Left lung (tissue), 4 donors: ENCODE measurements at regions not wholly inside any gene's neighbourhood (a gene's known extent, or its start where the extent isn't known, plus 50 kb on each side); places are given as distances from the start of the nearest gene placed in this dataset.

Source experiments
- ATAC-seq: fragments of 200-7000 bp; cut with Tn5 transposase; one replicate; pipeline ENCODE4 v1.9.1; 2020; ENCODE audit warnings: moderate library complexity
- DNase-seq, 4 donors: peaks; one replicate each; pipeline ENCODE4 v3.0.0-alpha.2; 2013 to 2020
- H3K27ac ChIP-seq, 2 donors: fragments of 200-600 bp; sonication (generic) in 1 of 2; one replicate each; pipeline versions ENCODE4 v1.5.0 to v1.8.0; 2020 to 2021
- H3K27me3 ChIP-seq, 2 donors: fragments of 200-600 bp; sonication (generic) in 1 of 2; one replicate each; pipeline versions ENCODE4 v1.5.0 to v1.8.0; 2020 to 2021
- H3K36me3 ChIP-seq, 2 donors: fragments of 200-600 bp; sonication (generic) in 1 of 2; one replicate each; pipeline versions ENCODE4 v1.5.0 to v1.8.0; 2020 to 2021
- H3K4me1 ChIP-seq, 2 donors: fragments of 200-600 bp; one replicate each; pipeline ENCODE4 v1.8.0; 2021
- H3K4me3 ChIP-seq, 2 donors: fragments of 200-600 bp; sonication (generic) in 1 of 2; one replicate each; pipeline versions ENCODE4 v1.5.0 to v1.8.0; 2020 to 2021; ENCODE audit warnings: mild to moderate bottlenecking in 1 of 2
- H3K9me3 ChIP-seq, 2 donors: fragments of 200-600 bp; sonication (generic) in 1 of 2; one replicate each; pipeline versions ENCODE4 v1.5.0 to v1.8.0; 2020 to 2021
- CTCF ChIP-seq, 2 donors: fragments of 200-600 bp; sonication (generic) in 1 of 2; IDR thresholded peaks; one replicate each; pipeline versions ENCODE4 v1.5.0 to v1.8.0; 2021; ENCODE audit warnings: antibody characterized with exemption in 2 of 2
- intact Hi-C, 2 donors: fragments of 100-400 bp; cut with DNase I; formaldehyde crosslinking; loops; one replicate each; pipeline versions ENCODE4 v1.11.2 to v1.14.2; 2022
- donor health status: DM: no; HTN: yes; CAD: no.
- donor health status: DM: no; HTN: no; CAD: no.

- Histone ChIP-seq H3K36me3 (no peaks in the 10 kb centered on the region), H3K27me3 (no peaks in the 10 kb centered on the region), H3K9me3 (no peaks in the 10 kb centered on the region), H3K4me1 (no peaks in the 10 kb centered on the region), H3K4me3 (no peak overlapping the region), H3K27ac (no peak overlapping the region)
- ATAC-seq (no peak), DNase-seq (no peak)
- intact Hi-C loops: no loop called here
- TF ChIP-seq CTCF (IDR thresholded peaks at IDR 0.05): no peak
Observed at GRCh38 chr5:3341446-3342240, 254.0 kb upstream of the IRX1 start.

DNA sequence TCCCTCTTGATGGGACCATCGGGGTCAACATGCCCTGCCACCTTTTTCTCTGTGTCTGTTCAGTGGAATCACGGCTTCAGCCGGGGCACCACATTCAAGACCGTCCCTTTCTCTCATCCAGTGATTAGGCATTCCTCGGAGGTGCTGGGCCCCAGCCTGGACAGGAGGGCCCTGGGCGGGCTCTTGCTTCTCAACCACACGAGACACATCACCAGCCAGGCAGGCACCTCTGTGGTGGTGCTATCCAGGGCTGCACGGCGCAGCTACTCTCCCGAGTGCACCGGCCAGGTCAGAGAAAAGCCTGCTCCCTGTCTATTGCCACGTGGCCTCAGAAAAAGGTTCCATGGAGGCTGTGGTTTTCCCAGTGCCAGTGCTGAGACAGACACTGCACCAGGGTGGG is 255.2 kb upstream of the IRX1 start:
- ATAC-seq (no peak), DNase-seq (no peak)
- no peaks in the 10 kb centered on the region for H3K36me3 ChIP-seq
- no peaks in the 10 kb centered on the region for H3K4me1 ChIP-seq
- H3K9me3 ChIP-seq: no peaks in the 10 kb centered on the region
- no peak for TF ChIP-seq CTCF (IDR thresholded peaks at IDR 0.05)
- no peak overlapping the region for H3K27ac ChIP-seq
- H3K4me3 ChIP-seq: no peak overlapping the region
- intact Hi-C loops: no loop called here
- no peaks in the 10 kb centered on the region for H3K27me3 ChIP-seq

- Histone ChIP-seq H3K27me3 (no peaks in the 10 kb centered on the region), H3K4me1 (no peaks in the 10 kb centered on the region), H3K9me3 (no peaks in the 10 kb centered on the region), H3K36me3 (no peaks in the 10 kb centered on the region), H3K27ac (no peak overlapping the region), H3K4me3 (no peak overlapping the region)
- no peak for ATAC-seq
- TF ChIP-seq CTCF (IDR thresholded peaks at IDR 0.05): no peak
- intact Hi-C loops: no loop called here
- no peak for DNase-seq
Observed at GRCh38 chr5:3339798-3340115, 255.9 kb upstream of the IRX1 start.

DNA sequence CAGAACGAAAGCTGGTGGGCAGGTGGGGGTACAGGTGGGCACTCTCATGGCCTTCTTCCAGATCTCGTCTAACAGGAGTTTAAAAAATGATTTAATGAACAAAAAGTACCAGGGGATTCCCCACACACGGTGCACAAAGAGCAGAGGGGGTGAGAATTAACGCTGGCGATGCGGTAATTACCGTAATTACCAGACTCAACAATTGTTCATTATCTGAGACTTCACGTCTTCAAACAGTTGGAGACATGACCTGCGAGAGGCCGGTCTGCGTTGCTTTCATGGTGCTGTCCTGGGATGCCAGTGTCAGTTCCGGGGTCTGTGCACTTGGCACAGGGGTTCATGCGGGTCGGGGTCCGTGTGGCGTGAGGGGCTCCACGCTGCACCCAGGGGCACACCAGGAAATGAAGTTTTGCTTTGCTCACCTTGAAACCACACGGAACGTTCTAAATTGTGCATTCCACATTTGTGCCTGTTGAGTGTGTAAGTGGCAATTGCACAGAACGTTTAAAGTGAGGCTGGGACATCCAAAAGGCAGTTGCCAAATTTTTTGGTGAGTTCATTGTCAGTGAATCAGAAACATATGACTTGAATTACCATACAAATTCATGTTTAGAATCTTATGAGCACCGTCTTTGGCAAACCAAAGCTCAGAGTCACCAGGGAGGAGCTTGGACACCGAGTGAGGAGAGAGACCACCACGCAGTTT is 256.4 kb upstream of the IRX1 start:
- no peaks in the 10 kb centered on the region for H3K27me3 ChIP-seq
- H3K4me1 ChIP-seq: no peaks in the 10 kb centered on the region
- intact Hi-C loops: no loop called here
- no peak for ATAC-seq
- H3K27ac ChIP-seq: no peak overlapping the region
- no peaks in the 10 kb centered on the region for H3K9me3 ChIP-seq
- no peak overlapping the region for H3K4me3 ChIP-seq
- TF ChIP-seq CTCF (IDR thresholded peaks at IDR 0.05): no peak
- no peaks in the 10 kb centered on the region for H3K36me3 ChIP-seq
- DNase-seq: no peak

DNA sequence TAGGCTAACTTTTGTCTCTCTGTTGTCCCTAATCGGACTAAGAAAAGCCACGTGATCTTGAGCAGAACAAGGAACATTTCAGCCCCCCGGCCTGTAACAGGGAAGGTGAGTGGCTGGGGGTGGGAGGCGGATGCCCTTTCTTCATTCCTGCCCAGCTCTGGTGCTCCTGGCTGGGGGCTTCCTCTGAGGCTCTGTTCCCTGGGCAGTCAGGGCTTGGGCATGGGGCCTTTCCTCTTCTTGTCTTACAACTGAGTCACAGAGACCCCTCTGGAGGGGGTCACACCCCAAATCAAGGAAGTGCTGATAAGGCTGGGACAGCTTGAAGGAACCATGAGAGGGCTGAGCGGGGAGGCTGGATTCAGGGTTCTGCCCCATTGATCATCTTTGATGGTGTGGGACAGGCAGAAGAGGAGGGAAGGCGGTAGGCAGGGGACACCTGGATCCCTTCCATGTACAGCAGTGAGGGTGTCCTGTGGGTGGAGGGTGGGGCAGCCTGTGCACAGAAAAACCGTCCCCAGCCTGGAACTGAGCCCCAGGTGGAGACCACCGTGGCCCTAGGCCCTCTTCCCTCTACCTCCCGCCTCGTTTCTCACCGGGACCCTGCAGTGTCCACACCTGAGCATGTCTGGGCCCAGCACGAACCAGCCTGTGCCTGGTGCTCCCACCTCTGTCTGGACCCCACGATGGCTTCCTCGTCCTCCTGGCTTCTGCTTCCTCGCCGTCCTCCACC is 257.7 kb upstream of the IRX1 start:
- DNase-seq (no peak), ATAC-seq (no peak)
- H3K4me1 ChIP-seq: no peaks in the 10 kb centered on the region
- no peaks in the 10 kb centered on the region for H3K36me3 ChIP-seq
- no peak overlapping the region for H3K27ac ChIP-seq
- no peaks in the 10 kb centered on the region for H3K27me3 ChIP-seq
- TF ChIP-seq CTCF (IDR thresholded peaks at IDR 0.05): no peak
- intact Hi-C loops: no loop called here
- H3K4me3 ChIP-seq: no peak overlapping the region
- H3K9me3 ChIP-seq: no peaks in the 10 kb centered on the region
